NCI-H82 treated with DMSO at 0.1 percent for 48 hours (cell line): ENCODE measurements at regions not wholly inside any gene's neighbourhood (a gene's known extent, or its start where the extent isn't known, plus 50 kb on each side); places are given as distances from the start of the nearest gene placed in this dataset.
"Not testable (repeated sequence)": the region's sequence is repeated elsewhere in the genome, so short reads cannot be mapped to it uniquely, and the experiment has no call there.

Experiments used
- DNase-seq: peaks from one replicate; lab custom pipeline; 2025; ENCODE audit not compliant: unreplicated experiment; lab: John Stamatoyannopoulos, UW

DNA sequence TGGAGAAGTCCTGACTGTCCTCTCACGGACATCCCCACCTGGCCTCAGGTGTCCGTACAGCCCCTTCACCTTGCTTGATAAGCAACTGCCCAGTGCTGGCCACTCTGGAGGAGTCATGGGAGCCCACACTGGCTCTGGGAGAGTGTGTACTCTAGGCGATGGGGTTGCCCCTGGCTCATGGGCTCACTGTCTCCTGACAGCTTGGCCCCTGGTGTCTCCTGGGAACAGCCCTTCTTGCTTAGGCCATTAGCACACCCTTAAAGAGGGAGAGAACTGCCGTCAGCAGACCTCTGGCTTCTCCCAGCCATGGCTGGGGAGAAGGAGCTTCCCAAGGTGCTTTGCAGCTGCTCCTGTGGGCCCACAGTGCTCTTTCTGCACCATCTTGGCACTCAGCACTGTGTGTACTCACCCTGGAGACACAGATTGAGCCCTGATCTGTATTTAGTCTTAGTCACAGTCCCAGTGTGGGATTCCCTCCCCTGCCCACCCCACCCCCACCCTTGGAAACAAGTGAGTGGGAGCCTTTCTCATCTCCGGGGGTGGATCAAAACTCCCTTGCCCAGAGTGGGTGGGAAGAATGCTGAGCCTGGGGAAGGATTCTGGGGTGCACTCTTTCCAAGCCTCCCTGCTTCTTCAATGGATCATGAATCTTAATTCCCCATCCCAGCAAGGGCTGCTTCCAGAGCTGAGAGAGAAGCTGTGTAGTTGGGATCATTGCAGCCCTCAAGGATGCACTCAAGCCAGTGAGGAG is 83.5 kb upstream of the ADPGK start:
- DNase-seq, result no peak

DNA sequence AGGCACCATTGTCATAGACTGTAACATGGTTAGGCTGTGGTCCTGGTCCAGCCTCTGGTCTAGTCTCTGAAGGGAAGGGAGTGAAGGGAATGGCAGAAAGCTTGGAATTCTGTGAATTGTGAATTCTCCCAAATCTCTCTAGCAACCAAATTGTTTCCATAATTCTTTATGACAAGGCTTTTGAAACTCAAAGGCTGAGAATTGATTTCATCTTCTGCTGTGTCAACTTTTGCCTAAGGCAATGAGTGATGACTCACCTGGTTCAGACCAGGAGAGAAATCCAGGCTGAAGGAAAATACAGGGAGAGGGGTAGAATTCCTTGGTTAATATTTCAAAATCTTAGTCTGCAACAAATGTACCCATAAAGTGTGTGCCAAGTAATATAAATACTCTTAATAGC is 82.6 kb upstream of the ADPGK start:
- no peak for DNase-seq

DNA sequence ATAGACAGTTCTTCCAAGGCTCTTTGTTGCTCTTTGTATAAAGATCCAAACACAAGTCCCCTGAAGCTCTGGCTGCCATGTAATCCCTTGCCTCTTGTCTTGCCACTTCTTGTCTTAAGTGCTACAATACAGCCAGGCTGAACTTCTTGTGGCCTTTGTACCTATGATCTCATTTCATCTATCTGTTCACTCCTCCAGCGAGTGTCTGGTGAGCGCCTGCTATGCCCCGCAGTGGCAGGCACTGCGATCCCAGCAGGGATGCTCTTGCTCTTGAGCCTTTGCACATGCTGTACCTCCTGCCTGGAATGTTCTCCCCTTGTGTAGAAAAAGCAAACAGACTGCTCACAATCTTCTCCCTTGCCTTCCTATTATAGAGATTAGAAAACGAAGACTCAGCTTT is 81.9 kb upstream of the ADPGK start:
- DNase-seq, result no peak

DNA sequence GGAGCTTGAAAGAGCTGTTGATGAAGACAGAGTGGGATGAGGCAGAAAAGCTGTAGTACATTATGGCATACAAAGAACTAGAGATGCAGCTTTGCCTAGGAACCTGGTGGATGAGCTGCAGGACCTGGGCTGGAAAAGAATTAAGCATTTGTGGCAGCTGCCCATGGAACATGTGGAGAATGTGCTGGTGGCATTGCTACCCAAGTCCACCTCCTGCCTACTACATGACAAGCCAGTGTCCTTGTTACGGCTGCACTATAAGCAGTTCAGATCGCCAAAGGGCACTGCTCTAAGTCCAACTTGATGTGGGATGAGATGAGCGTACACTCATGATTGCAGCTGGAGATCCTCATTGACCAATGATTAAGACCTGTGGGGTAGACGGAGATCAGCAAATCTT is 81.1 kb upstream of the ADPGK start:
- no peak for DNase-seq

DNA sequence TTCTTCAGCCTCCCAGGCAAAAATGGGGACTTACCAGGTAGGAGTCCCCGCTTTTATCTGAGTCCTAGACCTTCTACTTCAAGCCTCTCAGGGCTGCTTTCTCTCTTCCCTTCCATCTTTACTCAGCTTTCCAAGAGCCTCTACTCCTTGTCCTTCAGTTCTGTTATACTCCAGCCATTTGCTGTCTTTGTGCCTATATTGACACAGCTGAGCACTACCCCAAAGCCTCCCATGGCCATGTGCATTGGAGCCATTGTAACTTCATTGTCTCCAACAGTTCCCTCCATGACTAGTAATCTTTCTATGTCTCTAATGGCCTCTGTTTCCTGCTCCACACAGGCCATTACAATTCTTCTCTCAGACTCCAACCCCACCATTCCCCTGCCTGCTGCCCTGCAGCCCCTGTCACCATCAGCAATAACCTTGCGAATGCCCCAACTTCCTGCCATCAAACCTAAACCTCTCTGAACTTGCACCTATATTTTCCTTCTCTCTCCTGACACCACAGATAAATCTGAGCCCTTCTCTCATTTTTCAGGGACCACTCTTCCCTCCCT is 77.9 kb upstream of the ADPGK start:
- DNase-seq, result no peak

DNA sequence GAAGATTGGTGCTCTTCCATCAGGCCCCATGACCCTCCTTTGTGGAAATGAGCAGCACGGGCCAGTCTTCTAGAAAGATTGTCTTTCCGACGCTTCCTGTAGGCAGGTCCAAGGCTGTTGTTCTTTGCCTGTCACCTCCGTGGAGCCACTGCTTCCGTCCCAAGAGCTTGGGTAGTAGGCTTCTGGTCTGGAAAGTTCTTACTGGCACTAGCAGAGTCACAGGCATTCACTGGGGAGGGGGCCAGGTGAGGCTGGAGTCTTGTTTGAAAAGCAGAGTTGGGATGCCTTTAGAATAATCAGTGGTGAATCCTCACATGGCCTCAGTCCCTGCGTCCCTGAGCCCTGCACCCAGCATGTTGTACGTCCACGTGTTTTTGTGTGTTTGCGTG is 76.2 kb upstream of the ADPGK start:
- DNase-seq, result no peak

DNA sequence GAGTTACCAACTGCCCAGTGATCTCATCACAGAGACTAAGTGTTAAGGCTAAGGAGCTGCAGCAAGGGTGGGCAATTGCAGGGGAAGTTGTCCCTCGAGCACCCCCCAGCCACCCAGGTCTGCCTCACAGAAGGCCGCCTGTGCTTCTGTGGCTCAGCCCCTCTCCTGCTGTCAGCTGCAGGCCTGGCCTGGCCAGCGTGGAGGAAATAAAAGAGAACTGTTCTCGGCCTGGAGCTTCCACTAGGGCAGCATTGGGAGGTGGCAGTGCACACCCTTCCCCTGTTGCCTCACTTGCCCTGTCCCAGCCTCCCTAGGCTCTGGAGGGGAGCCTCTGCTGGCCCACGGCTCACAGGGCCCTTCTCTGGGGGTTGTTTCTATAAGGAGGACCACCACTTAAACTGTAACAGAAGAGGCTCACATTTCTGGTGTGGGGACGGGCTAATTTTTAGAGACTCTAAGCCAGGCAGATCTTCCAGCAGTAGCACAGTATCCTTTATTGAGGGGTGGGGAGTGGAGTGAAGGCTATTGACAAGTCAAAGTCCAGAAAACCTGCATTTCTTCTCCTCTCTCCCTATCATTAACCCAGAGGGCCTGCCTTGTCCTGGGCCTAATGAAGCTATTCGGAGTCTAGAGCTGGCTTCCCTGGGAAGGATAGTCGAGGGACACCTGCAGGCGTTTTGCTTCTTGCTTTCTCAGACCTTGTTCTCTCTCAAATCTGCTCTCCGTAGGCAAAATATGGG is 75.6 kb upstream of the ADPGK start:
- no peak for DNase-seq

DNA sequence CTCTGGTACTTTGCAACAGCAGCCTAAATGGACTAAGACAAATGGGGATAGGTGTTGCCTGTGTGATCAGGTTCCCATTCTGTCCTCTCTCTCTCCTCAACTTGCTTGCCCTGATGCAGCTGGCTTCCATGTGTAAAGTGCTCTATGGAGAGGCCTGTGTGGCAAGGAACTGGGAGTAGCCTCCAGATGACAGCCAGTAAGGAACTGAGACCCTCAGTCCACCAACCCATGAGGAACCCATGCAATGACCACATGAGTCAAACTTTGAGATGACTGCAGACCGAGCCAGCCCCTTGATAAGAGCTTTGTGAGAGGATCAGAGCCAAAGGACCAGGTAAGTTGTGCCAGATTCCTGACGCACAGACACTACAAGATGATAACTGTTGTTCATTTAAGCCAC is 74.6 kb upstream of the ADPGK start:
- no peak for DNase-seq

DNA sequence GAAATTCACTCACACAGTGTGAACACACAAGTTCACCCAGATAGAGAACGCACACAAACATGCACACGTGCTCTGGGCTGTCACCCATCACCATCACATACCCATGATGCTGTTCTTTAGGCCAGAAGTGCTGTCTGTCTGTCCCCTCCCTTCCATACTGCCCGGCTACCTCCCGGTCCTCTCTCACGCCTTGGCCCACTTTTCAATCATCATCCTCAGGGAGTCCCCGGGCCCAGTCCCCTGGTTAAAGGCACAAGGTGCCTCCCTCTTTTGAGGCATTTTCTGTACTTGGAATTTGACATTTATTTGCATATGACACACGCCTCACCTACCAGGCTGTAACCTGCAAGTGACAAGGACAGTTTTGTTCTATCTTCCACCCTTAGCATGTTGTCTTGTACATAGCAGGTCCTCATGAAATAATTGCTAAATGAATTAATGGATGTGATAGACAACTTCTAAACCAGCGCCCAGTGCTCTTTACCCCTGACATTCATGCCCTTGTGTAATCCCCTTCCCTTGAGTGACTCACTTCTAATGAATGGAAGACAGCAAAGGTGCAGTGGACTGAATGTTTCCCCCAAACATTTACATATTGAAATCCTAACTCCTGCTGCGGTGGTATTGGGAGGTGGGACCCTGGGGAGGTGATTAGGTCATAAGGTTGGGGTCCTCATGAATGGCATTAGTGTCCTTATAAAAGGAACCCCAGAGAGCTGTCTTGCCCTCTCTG is 73.9 kb upstream of the ADPGK start:
- DNase-seq, result no peak

DNA sequence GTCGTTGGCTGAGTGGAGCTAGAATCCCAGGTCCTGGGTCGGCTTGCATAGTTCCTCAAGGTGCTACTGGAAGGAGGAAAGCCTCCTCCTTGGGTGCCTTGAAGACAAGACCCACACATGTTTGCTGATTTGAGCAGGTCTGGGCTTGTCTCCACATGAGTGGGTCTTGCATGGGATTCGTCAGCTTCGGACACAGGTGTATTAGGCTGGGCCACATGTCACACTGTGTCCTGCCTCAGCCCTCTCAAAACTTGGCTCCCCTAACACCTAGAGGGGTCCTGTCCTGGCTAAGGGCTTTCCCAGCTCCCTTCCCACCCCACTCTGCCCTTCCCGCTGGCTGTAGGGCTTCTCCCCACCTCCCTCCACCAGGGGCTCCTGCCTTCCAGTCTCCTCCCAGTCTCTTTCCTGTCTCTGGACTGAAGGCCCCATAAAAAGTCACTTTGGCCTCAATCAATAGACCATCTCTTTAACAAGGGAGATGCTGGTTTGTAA is 73.0 kb upstream of the ADPGK start:
- DNase-seq, result no peak

DNA sequence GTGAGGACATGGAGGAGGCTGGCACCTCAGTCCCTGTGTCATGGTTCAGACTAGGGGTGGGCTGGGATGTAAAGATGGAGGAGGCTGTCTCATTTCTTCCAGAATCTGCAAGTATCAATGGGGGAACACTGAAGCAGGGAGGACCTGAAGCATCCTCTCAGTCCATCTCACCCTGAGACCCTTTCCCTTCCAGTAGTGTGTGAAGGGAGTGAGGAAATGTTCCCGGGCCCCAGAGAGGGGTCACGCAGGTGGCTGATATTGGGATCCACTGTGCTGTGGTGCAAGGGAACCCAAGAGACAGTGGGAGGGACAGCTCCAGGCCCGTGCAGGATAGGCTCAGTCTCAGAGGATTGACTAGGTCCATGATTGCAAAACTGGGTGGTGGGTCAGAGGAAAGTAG is 72.2 kb upstream of the ADPGK start:
- no peak for DNase-seq

DNA sequence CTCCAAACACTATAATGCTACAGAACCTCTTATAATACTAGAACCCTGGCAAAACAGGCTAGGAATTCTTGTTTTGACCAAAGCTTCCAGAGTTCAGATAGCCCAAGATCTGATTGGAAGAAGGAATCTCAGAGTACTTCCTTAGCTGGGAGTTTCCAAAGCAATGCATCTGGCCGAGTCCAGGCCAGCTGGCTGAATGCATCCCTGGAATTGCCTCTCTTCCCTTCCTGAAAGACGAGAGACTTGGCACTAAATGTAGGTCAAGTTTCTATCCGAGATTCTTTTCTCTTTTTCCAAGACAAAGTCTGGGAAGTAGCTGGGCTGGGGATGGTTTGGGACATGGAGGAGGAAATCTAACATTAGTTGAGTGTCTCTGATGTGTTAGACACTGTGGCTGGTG is 68.7 kb upstream of the ADPGK start:
- no peak for DNase-seq

DNA sequence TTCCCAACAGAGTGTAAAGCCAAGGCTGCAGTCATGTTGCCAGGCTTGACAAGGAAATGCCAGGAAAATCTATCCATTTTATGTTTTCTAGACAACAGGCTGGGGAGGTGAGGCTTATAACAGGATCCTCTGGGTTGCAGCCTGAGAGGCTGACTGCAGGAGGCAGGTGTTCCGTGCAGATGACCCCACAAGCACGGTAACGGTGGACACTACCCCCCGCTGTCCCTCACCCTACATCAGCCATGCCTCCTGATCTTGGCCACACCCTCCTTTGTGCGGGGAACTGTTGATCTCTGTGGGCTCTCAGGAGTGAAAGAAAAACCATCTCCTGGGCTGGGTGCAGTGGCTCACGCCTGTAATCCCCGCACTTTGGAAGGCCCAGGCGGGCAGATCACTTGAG is 68.0 kb upstream of the ADPGK start:
- DNase-seq, result no peak

DNA sequence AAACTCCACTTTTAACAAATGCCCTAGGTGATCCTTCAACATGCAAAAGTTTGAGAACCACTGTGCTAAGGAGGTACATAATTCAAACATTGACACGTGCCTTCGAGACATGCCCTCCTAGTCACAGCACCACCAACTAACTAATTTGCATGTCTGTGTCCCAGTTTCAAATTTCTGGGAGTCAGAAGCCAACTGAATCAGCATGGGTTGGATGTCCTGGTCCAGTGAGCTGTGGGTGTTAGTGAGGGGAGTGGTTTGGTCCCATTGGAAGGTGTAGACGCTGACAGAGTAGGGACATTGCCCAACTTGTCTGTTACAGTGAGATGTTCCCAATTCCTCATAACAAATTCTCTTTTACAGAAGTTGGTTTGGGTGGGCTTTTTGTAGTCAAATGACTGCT is 67.3 kb upstream of the ADPGK start:
- no peak for DNase-seq

DNA sequence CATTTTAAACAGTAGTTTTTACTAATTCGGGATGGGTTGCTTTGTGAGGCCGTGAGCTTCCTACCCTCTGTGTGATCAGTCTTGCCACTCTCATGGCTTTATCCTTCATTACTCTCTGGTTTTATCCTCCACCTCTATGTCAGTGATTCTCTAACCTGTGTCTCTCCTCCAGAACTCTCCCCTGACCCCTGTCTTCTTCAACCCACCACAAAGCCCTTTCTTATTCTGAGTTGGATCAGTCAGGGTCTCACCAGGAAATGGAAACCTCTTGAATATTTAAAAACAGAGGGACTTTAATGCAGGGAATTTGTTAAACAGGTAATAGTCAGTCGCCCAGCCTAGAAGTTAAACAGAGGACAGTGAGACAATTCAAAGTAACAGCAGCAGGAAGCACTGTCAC is 64.2 kb upstream of the ADPGK start:
- no peak for DNase-seq

DNA sequence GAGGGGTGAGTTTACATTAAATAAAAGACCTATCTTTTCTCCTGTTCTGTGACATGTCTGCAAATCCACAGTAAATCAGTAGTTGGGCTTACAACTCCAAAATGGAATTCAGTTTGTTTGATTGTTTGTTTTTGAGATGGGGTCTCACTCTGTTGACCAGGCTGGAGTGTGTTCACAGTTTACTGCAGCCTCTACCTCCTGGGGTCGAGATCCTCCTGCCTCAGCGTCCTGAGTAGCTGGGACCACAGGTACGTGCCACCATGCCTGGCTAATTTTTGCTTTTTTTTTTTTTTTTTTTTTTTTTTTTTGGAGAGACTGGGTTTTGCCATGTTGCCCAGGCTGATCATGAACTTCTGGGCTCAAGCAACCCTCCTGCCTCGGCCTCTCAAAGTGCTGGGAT is 63.5 kb upstream of the ADPGK start:
- no peak for DNase-seq

DNA sequence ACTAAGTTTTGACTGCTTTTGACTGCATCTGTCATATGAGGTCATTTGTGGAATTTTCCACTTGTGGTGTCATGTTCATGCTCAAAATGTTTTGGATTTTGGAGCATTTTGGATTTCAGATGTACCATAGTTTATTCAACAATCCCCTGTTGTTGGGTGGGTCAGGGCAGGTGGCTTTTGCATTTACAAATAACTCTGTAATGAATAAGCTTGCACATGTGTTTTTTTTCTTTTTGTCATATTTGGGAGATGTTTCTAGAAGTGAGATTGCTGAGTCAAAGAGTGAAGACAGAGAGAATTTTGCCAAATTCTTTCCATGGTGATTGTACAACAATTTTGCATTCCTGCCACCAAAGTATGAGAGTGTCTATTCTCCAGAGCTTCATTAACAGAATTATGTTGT is 62.4 kb upstream of the ADPGK start:
- no peak for DNase-seq

DNA sequence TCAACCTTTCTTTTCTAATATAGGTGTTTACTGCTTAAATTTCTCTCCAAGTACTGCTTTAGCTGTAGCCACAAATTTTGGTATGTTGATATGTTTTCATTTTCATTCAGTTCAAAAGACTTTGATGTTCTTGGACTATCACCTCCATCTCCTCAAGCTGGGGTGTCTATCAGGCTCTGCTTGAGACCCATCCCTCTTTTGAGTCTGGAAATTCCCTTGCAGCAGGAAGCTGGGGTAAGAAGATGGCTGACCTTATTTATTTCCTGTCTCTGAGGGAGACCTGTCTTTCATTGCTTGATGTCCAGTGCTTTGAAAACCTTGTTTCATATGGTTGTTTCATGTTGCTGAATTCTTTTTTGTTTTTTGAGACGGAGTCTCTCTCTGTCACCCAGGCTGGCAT is 60.5 kb upstream of the ADPGK start:
- DNase-seq, result no peak

DNA sequence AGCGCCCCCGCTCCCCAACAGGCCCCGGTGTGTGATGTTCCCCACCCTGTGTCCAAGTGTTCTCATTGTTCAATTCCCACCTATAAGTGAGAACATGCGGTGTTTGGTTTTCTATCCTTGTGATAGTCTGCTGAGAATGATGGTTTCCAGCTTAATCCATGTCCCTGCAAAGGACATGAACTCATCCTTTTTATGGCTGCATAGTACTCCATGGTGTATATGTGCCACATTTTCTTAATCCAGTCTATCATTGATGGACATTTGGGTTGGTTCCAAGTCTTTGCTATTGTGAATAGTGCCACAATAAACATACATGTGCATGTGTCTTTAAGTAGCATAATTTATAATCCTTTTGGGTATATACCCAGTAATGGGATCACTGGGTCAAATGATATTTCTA is 59.8 kb upstream of the ADPGK start:
- not testable (repeated sequence) for DNase-seq

DNA sequence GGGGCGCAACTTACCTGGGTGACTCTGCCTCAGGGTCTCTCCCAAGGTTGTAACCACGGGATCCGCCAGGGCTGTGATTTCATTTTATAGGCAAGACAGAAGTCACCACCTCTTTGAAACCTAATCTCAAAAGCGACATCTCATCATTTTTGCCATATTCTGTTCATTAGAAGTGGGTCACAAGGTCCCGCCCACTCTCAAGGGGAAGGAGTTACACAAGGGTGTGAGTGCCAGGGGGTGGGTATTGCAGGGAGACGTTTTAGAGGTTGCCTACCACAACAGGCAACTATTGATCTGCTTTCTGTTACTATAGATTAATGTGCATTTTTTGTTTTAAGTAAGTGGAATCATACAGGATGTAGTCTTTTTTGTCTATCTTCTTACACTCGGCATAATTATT is 56.6 kb upstream of the ADPGK start:
- DNase-seq, result no peak

DNA sequence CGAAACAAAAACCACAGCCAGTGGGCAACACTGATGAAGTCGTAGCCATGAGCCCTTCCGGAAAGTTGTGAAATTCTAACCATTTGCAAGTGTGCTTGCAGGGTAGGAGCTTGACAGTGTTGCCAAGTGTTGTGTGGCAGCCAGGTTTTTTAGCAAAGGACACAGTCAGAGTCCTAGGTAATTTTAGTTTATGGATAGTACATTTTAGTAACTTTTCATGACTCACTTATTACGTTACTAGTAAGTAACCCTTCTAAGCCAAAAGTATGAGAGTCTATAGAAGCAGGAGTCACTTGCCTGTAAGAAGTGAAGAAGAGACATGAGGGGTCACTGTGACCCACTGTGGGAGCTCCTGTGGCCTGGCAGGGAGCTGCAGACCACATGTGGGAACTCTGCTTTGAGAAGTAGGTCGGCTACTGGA is 54.8 kb upstream of the ADPGK start:
- no peak for DNase-seq
